HG02840 (cell line): ENCODE measurements at regions not wholly inside any gene's neighbourhood (a gene's known extent, or its start where the extent isn't known, plus 50 kb on each side); places are given as distances from the start of the nearest gene placed in this dataset.

ENCODE experiments used
- ATAC-seq: cut with Tn5 transposase; IDR thresholded peaks from one replicate; pipeline ENCODE4 v1.9.1; 2021; ENCODE audit warnings: mild to moderate bottlenecking, moderate library complexity, moderate number of reproducible peaks; ENCODE audit not compliant: unreplicated experiment, low FRiP score

DNA sequence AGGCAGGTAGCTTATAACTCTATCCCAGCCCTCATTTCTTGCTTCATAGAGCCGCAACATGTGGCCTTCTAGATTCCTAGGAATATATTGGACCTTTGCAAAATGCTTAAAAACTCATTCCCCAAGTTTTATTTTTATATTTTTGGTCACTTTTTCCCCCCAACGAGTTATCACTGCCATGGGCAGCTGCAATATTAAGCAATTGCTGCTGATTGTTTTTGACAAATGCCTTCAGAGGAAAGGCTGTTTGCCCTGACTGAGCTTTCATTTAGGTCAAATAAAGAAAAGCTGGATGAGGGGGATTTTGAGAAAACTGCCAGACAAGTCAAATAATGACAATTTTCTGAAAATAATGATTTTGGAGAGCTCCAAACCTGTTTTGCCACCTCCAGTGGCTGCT, 976.9 kb upstream of the MBL2 start:
- ATAC-seq: no peak

DNA sequence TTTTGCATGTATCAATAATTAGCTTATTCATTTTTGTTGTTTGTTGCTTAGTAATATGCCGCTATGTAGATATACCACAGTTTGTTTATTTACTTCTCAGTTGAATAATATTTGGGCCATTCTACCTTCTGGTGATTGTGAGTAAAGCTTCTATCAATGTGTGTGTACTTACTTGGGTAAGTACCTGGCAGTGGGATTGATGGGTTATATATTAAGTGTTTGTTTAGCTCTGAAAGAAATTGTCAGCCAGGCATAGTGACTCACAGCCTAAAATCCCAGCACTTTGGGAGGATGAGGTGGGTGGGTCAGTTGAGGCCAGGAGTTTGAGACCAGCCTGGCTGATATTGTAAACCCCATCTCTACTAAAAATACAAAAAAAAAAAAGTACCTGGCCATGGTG, 975.7 kb upstream of the MBL2 start:
- ATAC-seq: no peak

DNA sequence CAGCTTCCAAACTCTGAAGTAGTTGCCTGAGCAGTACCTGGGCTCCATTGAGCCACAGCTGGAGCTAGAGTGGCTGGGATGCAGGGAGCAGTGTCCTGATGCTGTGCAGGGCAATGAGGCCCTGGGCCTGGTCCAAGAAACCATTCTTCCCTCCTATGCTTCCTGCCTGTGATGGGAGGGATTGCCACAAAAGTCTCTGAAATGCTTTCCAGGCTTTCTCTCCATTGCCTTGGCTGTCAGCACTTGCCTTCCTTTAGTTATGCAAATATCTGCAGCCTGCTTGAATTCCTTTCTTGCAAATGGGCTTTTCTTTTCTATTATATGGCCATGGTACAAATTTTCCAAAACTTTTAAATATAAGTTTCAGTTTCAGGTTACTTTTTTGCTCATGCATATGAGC, 972.2 kb upstream of the MBL2 start:
- no peak for ATAC-seq

DNA sequence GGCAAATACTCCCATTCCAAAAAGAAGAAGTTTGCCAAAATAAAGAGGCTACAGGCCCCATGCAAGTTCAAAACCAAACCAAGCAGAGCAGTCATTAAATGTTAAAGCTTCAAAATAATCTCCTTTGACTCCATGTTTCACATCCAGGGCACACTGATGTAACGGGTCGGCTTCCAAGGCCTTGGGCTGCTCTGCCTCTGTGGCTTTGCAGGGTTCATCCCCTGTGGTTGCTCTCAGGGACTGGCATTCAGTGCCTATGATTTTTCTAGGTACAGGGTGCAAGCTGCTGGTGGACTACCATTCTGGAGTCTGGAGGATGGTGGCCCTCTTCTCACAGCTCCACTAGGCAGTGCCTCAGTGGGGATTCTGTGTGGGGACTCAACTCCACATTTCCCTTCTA, 971.6 kb upstream of the MBL2 start:
- no peak for ATAC-seq

DNA sequence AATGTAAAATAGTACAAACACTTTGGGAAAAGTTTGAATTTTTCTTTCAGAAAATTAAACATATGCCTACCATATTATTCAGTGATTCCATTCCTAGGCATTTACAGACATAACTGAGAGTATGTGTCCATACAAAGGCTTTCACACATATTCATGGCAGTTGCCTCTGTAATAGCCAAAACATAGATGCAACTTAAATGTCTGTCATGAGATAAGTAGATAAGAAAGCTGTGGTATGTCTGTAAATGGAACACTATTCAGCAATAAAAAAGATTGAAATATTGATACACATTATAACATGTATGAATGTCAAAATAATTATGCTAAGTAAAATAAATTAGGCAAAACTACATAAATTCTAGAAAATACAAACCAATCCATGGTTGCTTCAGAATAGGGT, 964.5 kb upstream of the MBL2 start:
- no peak for ATAC-seq

DNA sequence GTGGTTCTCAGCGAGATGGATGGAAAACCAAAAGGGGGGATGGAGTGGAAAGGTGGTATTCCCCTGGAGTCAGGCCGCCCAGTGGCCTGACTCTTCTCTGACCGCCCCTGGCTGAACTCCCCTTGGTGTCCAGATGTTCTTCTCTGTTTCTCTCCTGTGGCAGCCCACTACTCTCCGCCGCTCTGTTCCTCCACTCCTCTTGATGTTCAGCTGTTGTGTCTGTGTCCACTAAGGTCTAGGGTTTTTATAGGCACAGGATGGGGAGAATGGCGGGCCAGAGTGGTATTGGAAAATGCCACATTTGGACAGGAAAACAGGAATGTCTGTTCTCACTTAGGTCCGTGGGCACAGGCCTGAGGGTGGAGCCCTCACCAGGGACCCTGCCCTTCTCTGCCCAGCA, 954.3 kb upstream of the MBL2 start:
- ATAC-seq: no peak

DNA sequence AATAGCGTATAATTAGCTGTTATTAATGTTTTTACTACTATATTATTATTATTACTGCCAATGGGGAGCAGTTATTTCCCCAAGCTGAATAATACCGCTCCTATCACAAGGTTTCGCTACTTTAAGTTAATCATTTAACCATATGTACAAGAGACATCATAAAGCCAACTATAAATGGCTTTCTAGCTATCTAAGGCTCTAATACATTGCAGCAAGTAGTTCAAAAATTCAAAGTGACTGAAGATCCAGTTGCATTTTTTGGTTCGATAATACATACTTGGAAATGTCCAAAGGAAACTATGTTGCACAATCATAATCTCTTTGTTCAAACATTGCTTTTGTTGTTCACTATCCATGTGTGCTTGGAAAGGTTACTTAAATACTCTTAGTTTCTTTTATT, 952.0 kb upstream of the MBL2 start:
- no peak for ATAC-seq

DNA sequence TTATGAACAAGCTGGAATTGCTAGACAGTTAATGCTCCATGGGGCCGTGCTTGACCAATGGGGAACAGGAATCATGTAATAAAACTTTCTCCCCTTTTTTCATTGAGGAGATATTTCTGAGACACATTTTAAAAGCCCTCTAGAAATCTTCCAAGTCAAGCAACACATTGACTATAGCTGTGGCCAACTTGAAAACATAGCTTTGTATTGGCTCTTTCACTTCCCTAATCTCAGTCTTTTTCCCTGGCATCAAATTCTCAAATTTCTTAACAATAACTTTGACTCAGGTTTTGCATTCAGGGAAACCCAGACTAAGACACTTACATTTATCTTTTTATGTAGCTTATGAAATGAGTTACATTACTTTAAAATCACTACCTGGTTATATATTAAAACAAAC, 947.1 kb upstream of the MBL2 start:
- ATAC-seq: no peak

DNA sequence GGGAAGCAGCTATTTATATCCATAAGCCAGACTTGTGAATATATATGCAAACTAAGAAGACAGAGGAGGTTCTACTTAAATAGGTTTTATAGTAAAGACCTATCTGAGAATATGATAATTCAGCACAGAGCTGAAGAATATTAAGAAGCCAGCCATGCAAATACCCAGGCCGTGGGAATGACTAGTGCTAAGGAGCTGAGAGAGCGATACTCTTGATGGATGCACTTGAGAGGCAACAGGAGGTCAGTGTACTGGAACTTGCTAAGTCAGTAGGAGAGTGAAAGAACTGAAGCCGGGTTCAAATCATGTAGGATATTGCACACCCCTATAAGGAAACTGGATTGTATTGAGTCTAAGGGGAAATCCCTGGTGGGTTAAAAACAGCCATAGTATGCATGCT, 943.6 kb upstream of the MBL2 start:
- no peak for ATAC-seq

DNA sequence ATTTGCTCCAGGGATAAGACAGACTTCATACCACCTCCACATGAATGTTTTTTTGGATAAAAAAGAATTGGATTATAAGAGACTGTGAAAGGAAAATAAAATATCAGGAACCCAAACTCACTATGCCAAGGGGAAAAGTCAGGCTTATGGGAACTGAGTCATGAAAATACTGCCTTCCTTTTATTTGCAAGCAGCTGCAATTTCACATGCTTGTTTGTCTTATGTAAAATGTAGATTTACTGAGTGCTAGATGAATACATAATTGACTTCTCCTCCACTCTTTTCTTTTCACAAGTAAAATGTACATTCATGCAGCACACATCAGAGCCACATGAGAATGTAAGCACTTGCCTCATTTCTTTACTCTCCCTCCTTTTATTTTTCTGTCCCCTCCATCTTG, 940.8 kb upstream of the MBL2 start:
- ATAC-seq: no peak

DNA sequence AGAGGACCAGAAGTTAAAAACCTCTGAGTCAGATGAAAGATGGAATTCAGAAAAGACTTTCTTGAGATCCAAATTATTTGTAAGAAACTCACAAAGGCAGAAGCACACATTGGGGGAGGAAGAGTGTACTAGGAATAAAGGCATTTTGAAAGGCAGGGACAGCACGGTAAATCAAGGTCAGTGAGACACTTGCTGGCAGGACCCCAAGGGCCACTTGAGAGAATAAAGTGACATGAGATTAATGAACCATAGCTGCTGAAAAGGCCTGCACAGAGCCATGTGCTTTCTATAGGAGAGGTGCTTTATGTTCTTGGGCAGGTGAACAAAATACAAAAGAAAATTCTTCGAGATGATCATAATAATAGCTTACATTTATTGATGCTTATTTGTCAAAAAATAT, 929.9 kb upstream of the MBL2 start:
- no peak for ATAC-seq

DNA sequence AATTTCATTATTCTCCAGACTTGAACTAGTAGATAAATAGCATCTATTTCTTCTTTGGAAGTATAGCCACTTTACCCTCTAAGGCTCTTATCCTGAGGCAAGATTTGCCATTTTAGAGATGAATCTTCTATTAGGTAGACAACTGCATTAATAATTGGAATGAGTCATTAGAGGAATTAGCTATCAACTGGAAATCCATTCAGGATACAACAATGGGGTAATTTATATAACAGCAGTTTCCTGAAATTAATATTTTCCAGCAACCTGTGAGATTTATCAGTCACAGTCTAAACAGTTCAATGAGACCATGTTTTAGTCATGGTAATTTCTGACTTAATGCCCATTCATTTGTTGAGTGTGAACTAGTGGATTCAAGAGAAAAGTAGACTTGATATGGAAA, 928.6 kb upstream of the MBL2 start:
- ATAC-seq: no peak

DNA sequence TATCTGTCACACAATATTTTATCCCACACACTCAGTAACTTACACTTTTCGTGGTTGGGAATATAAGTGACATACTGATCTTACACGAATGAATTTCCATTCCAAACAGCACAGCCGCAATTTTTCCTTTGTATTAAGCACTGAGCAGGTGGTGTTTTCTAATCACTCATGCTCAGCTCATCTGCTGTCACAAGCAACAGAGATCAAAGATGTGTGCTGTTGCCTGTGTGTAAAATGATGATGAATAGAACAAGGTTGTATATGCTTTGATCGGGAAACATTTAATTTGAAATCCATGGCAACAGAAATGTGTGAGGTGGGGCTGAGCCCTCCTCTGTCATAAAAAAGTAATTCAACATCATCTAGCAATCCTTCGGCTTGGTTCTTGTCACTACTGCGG, 927.7 kb upstream of the MBL2 start:
- no peak for ATAC-seq

DNA sequence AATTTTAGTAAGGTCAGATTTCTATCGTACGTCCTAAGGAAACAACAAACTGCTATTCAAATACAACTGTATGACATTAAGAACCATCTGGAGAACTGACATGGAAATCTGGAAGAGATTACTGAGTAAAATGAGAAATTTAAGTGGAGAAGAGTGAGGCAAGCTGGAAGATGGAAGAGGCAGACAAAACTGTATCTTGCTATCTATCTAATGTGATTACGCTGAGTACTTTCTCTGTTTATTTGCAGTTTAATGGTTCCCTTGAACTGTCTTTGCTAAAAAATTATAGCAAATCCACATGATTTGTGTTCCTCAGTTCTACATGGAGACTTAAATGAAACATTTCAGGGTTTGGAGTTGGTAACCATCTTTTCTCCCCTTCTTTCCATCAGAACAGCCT, 927.1 kb upstream of the MBL2 start:
- ATAC-seq: no peak

DNA sequence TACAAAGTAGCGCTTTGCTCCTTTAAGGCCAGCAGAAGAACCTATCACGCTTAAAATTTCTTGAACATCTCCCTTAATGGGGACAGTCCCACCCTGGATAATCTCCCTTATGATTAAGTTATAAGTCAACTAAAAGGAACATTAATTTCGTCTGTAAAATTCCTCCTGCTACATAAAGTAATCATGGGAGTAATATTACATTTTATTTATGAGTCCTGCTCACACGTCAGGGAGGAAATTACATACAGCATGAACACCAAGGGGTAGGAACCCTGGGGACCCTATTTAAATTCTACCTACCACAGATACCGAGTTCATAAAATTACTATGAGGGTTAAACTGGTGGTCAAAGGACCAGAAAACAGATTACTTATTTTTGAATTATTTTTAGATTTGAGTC, 926.6 kb upstream of the MBL2 start:
- ATAC-seq: no peak

DNA sequence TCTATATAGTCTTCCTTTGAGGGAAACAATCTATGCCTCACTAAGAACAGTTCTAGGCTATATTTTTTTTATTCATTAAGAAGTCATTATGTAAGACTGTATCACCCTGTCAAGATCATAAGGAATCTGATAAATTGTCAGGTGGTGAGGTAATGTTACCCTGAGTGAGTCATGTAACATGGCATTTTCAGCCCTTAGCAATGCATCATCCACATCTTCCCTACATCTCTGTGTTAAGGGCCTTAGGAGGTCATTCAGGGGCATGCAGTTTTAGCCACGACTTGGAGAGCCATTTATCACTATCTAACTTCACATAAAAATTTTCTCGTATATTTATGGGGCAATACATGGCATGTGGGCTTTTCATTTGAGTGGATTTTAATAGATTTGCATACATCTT, 924.5 kb upstream of the MBL2 start:
- no peak for ATAC-seq

DNA sequence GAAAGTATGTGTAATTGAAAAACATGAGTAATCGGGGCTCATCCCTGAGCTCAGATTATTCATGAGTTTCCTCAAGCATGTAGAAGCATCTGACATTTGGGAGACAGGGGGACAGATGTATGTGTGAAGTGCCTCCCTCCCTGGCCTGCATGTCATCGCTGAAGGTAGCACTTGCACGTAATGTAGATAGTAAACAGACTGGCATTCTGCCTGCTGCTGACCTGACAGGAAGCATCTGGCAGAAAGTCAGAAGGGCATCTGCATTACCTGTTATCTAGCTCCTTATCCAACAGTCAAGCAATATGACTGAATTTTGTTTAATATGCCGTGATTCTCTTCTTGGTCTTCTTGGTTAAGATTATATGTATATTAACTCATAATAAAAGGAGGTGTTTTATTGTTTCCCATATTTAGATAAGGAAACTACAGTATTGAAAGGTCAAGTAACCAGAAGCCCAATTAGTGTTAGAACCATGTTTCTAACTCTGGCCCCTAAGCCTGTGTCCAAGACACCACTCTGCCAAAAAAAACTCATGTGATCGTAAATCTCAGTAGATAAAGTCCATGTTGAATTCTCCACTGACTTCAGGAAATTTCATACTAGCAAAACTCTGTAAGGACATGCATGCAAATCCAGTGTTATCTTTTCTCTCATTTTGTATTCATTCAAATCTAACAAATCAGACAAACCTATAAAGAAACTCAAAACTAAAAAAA, 918.1 kb upstream of the MBL2 start:
- no peak for ATAC-seq

DNA sequence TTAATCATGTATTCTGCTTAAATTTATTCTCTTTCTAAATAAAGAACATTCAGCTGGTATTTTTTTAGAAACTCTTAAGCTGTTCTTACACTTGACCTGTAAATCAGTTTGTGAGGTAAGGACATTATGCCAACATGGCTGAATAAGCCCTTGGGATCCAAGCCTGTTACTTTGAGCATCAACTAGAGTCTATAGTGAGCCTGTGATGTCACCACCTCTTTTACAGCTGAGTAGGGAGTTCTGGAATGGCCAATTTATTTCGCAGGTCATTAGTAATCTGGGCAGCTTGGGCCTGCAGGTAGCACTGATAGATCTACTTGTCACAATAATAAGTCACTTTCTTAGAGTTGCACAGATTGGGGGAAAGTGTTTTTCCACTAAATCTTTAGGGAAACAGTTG, 915.2 kb upstream of the MBL2 start:
- ATAC-seq: no peak

DNA sequence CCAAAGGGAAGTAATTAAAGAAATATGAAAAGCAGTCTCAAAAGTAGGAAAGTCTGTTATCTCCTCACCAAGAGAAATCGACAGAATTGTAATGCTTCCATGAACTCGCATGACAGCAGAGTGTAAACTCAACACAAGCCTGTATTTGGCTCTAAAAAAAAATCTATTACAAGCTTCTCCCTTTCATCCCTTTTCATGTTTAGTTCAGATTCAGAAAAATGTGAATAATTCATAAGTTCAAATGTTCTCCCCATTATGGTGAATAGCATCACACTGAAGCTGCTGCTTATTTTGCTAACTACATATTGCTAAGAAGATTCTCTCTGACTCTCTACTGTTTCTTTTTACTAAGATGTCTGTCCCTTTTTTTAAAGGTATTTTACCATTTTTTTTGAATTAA, 910.3 kb upstream of the MBL2 start:
- ATAC-seq: no peak

DNA sequence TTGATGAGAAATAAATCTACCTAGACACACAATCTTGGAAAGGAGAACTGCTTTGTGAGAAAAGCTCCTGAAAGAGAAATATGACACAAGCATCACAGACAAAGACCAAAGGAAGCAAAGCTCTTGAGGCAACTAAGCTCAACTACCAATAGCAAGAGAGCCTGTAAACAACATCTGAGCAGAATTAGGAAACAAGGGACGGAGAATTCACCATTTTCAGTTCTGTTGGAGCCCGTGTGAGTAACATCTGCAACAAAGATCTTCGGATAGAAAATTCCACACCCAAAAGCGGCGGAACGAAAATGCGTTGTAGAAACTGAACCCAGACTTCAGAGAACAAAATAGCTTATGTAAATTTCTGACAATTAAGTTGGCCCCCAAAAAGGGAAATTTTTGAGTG, 909.9 kb upstream of the MBL2 start:
- ATAC-seq: no peak

DNA sequence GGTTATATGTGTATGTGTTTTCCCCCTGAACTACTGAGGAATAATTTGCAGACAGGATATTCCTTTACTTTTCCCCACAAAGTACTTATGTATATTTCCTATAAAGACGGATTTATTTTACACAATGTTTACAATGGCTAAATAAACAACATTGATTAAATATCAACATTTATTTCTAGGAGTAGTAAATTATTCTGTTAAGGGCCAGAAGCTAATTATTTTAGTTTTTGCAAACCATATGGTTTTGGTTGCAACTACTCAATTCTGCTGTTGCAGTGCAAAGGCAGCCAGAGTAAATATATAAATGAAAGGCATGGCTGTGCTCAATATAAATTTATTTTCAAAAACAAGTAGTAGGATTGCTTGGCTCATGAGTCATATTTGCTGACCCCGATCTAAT, 907.1 kb upstream of the MBL2 start:
- ATAC-seq: no peak

DNA sequence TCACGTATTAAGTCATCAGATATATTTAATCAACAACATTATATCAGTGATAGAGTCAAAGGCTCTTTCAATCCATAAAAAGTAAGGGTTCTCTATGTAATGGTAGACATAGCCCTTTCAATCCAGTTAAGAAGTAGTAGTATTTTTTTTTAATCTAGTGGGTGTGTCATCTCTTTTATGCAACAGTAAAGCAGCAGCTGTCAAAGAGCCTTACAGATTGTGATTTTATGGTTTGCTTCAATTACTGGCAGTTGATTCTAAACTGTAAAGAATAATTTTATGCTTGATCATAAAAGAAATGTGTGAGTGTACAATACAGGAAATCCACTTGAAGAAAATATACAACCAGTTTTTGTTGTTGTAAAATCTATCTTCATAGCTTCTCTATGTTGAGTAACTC, 902.6 kb upstream of the MBL2 start:
- ATAC-seq: no peak

DNA sequence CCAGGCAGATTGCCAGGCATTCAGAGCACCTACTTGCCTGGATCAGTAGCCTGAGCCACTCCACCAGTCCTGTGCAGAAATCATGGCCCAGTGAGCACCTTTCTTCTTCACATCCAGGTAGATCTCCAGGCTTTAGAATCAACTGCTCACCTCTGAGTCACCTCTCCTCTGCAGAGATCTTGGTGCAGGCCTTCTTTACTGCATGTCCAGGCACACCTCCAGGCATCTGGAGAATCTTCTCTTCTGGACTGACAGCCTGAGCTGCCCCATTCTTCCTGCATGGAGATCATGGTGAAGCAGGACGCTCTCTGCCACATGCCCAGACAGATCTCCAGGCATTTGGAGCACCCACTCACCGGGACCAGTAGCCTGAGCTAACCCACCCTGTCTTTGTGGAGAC, 894.5 kb upstream of the MBL2 start:
- ATAC-seq: no peak
